CD4-positive, CD25-positive, alpha-beta regulatory T cell (primary cell): ENCODE measurements at regions not wholly inside any gene's neighbourhood (a gene's known extent, or its start where the extent isn't known, plus 50 kb on each side); places are given as distances from the start of the nearest gene placed in this dataset.
"Not testable (repeated sequence)": the region's sequence is repeated elsewhere in the genome, so short reads cannot be mapped to it uniquely, and the experiment has no call there.

Source experiments
- ATAC-seq, 2 donors: fragments of 150-1000 bp; cut with Tn5 transposase; one replicate each; pipeline ENCODE4 v1.10.0; 2021; ENCODE audit warnings: low read depth in 2 of 2, moderate number of reproducible peaks in 2 of 2, moderate library complexity in 1 of 2
- DNase-seq, 3 donors: peaks; one replicate each; pipeline versions ENCODE4 v3.0.0 to v3.0.0-alpha.2; 2012 to 2022; ENCODE audit warnings: mixed read lengths in 1 of 3
- H3K27ac ChIP-seq: one replicate; pipeline ENCODE4 v1.7.0; 2013; ENCODE audit warnings: mild to moderate bottlenecking, low read length; ENCODE audit not compliant: insufficient read depth, poor library complexity, severe bottlenecking
- H3K27me3 ChIP-seq: one replicate; pipeline ENCODE4 v1.7.0; 2013; ENCODE audit warnings: low read length; ENCODE audit not compliant: control insufficient read depth, insufficient read depth
- H3K36me3 ChIP-seq: one replicate; pipeline ENCODE4 v1.7.0; 2013; ENCODE audit warnings: mild to moderate bottlenecking, low read length, moderate library complexity; ENCODE audit not compliant: control insufficient read depth, insufficient read depth
- H3K4me1 ChIP-seq: 2 replicates; pipeline ENCODE4 v1.7.0; 2013; ENCODE audit warnings: mild to moderate bottlenecking, low read length; ENCODE audit not compliant: insufficient read depth, control insufficient read depth, poor library complexity, severe bottlenecking
- H3K4me3 ChIP-seq: one replicate; pipeline ENCODE4 v1.7.0; 2013; ENCODE audit warnings: low read depth, mild to moderate bottlenecking, low read length, moderate library complexity
- H3K9me3 ChIP-seq, 2 experiments: 1 replicate in 1 of 2; 2 replicates in 1 of 2; pipeline ENCODE4 v1.7.0; 2013; ENCODE audit warnings: low read length in 2 of 2, mild to moderate bottlenecking in 1 of 2, moderate library complexity in 1 of 2; ENCODE audit not compliant: control insufficient read depth in 2 of 2
- H3K27ac Mint-ChIP-seq, 3 donors: one replicate each; pipeline ENCODE4 v1.8.0; 2020 to 2022; ENCODE audit warnings: mild to moderate bottlenecking in 3 of 3, mixed read lengths in 3 of 3, moderate library complexity in 2 of 3
- H3K27me3 Mint-ChIP-seq: one replicate; pipeline ENCODE4 v1.8.0; 2022; ENCODE audit warnings: mild to moderate bottlenecking, mixed read lengths
- H3K36me3 Mint-ChIP-seq: one replicate; pipeline ENCODE4 v1.8.0; 2020; ENCODE audit warnings: mixed read lengths
- H3K4me1 Mint-ChIP-seq, 4 donors: one replicate each; pipeline ENCODE4 v1.8.0; 2020 to 2022; ENCODE audit warnings: mixed read lengths in 4 of 4, mild to moderate bottlenecking in 1 of 4
- H3K4me3 Mint-ChIP-seq, 4 donors: one replicate each; pipeline ENCODE4 v1.8.0; 2020 to 2022; ENCODE audit warnings: mild to moderate bottlenecking in 4 of 4, mixed read lengths in 4 of 4, moderate library complexity in 3 of 4
- H3K9me3 Mint-ChIP-seq, 7 donors: one replicate each; pipeline ENCODE4 v1.8.0; 2020 to 2022; ENCODE audit warnings: mixed read lengths in 7 of 7, mild to moderate bottlenecking in 3 of 7, moderate library complexity in 2 of 7

- H3K4me1 Mint-ChIP-seq = peaks cover 0 to 21% (median 9%) of the 10 kb centered on the region in 4 donors
- H3K27me3 Mint-ChIP-seq = peaks cover 10% of the 10 kb centered on the region
- ATAC-seq = no peak
- DNase-seq = no peak
- H3K4me3 ChIP-seq = no peak overlapping the region
- H3K36me3 Mint-ChIP-seq = no peaks in the 10 kb centered on the region
- H3K9me3 ChIP-seq = no peaks in the 10 kb centered on the region
- no peak overlapping the region for H3K27ac Mint-ChIP-seq
- H3K27ac ChIP-seq = no peak overlapping the region
- no peaks in the 10 kb centered on the region for H3K27me3 ChIP-seq
- peaks cover 11% of the 10 kb centered on the region for H3K4me1 ChIP-seq
- no peak overlapping the region for H3K4me3 Mint-ChIP-seq
- no peaks in the 10 kb centered on the region for H3K36me3 ChIP-seq
- H3K9me3 Mint-ChIP-seq = peaks cover 0 to 4% (median 0%) of the 10 kb centered on the region in 7 donors
Measured at GRCh38 chr6:5837323-5837722, 169.4 kb downstream of the NRN1 start.

GRCh38 chr6:5836597-5836996 is 170.1 kb downstream of the NRN1 start:
- H3K27me3 ChIP-seq, H3K27ac ChIP-seq, H3K9me3 ChIP-seq, DNase-seq, H3K4me3 Mint-ChIP-seq, H3K4me3 ChIP-seq, H3K9me3 Mint-ChIP-seq, ATAC-seq, H3K36me3 ChIP-seq, H3K36me3 Mint-ChIP-seq, H3K27ac Mint-ChIP-seq: not testable (repeated sequence)
- H3K4me1 ChIP-seq = peaks cover 18% of the 10 kb centered on the region
- H3K27me3 Mint-ChIP-seq = peaks cover 10% of the 10 kb centered on the region
- H3K4me1 Mint-ChIP-seq = peaks cover 0 to 28% (median 15%) of the 10 kb centered on the region in 4 donors

- Mint-ChIP-seq H3K9me3 (peaks cover 0 to 1% (median 0%) of the 10 kb centered on the region in 7 donors), H3K4me3 (no peak overlapping the region), H3K36me3 (no peaks in the 10 kb centered on the region), H3K27ac (peak overlapping the region in 2 of 3 donors; percentile 67 to 95), H3K4me1 (peaks cover 4 to 51% (median 27%) of the 10 kb centered on the region in 4 donors), H3K27me3 (peaks cover 5% of the 10 kb centered on the region)
- no peaks in the 10 kb centered on the region for H3K9me3 ChIP-seq
- H3K27me3 ChIP-seq = no peaks in the 10 kb centered on the region
- ATAC-seq (no peak), DNase-seq (no peak)
- peaks cover 31% of the 10 kb centered on the region for H3K4me1 ChIP-seq
- peak overlapping the region; percentile 61 for H3K27ac ChIP-seq
- H3K4me3 ChIP-seq = no peak overlapping the region
- H3K36me3 ChIP-seq = no peaks in the 10 kb centered on the region
Measured at GRCh38 chr6:5833120-5833519, 173.6 kb downstream of the NRN1 start.

- Mint-ChIP-seq H3K36me3 (no peaks in the 10 kb centered on the region), H3K9me3 (peaks cover 0 to 1% (median 0%) of the 10 kb centered on the region in 7 donors), H3K4me3 (peak overlapping the region in 3 of 4 donors; percentile 19 to 82 (median 47)), H3K4me1 (peaks cover 4 to 53% (median 29%) of the 10 kb centered on the region in 4 donors), H3K27ac (peak overlapping the region; percentile 67 to 95 (median 95)), H3K27me3 (peaks cover 4% of the 10 kb centered on the region)
- DNase-seq = peak in 1 of 3 donors; percentile 25
- Histone ChIP-seq H3K27ac (peak overlapping the region; percentile 61), H3K27me3 (no peaks in the 10 kb centered on the region), H3K9me3 (no peaks in the 10 kb centered on the region), H3K4me1 (peaks cover 31% of the 10 kb centered on the region), H3K4me3 (peak overlapping the region; percentile 10), H3K36me3 (no peaks in the 10 kb centered on the region)
- ATAC-seq = no peak
Measured at GRCh38 chr6:5832668-5833067, 174.1 kb downstream of the NRN1 start.

- peak overlapping the region; percentile 32 for H3K4me3 ChIP-seq
- not testable (repeated sequence) for H3K27me3 ChIP-seq, H3K9me3 Mint-ChIP-seq, H3K9me3 ChIP-seq, H3K36me3 ChIP-seq, H3K27me3 Mint-ChIP-seq, H3K36me3 Mint-ChIP-seq
- ATAC-seq (peak; percentile 87 to 88), DNase-seq (peak in 2 of 3 donors; percentile 58 to 92)
- H3K4me1 ChIP-seq = peaks cover 31% of the 10 kb centered on the region
- H3K4me1 Mint-ChIP-seq = peaks cover 4 to 58% (median 32%) of the 10 kb centered on the region in 4 donors
- H3K27ac ChIP-seq = peak overlapping the region; percentile 61
- H3K4me3 Mint-ChIP-seq = peak overlapping the region; percentile 47 to 82 (median 74)
- peak overlapping the region; percentile 84 to 95 (median 86) for H3K27ac Mint-ChIP-seq
Measured at GRCh38 chr6:5831219-5831862, 175.4 kb downstream of the NRN1 start.

GRCh38 chr6:5828296-5828695 is 178.4 kb downstream of the NRN1 start:
- Mint-ChIP-seq H3K9me3 (no peaks in the 10 kb centered on the region), H3K36me3 (no peaks in the 10 kb centered on the region), H3K27ac (peak overlapping the region in 1 of 3 donors; percentile 65), H3K4me1 (peaks cover 4 to 55% (median 30%) of the 10 kb centered on the region in 4 donors), H3K27me3 (no peaks in the 10 kb centered on the region), H3K4me3 (no peak overlapping the region)
- DNase-seq = no peak
- H3K9me3 ChIP-seq = no peaks in the 10 kb centered on the region
- no peaks in the 10 kb centered on the region for H3K36me3 ChIP-seq
- H3K4me1 ChIP-seq = peaks cover 30% of the 10 kb centered on the region
- ATAC-seq = no peak
- no peak overlapping the region for H3K4me3 ChIP-seq
- H3K27me3 ChIP-seq = no peaks in the 10 kb centered on the region
- no peak overlapping the region for H3K27ac ChIP-seq

GRCh38 chr6:5827056-5827904 is 179.4 kb downstream of the NRN1 start:
- H3K36me3 ChIP-seq = no peaks in the 10 kb centered on the region
- H3K4me1 ChIP-seq = peaks cover 20% of the 10 kb centered on the region
- no peaks in the 10 kb centered on the region for H3K9me3 ChIP-seq
- DNase-seq = no peak
- no peak for ATAC-seq
- Mint-ChIP-seq H3K27me3 (no peaks in the 10 kb centered on the region), H3K27ac (peak overlapping the region in 1 of 3 donors; percentile 63), H3K4me3 (peak overlapping the region in 1 of 4 donors; percentile 4), H3K36me3 (peaks cover 4% of the 10 kb centered on the region), H3K9me3 (no peaks in the 10 kb centered on the region), H3K4me1 (peaks cover 4 to 47% (median 24%) of the 10 kb centered on the region in 4 donors)
- no peaks in the 10 kb centered on the region for H3K27me3 ChIP-seq
- H3K27ac ChIP-seq = no peak overlapping the region
- H3K4me3 ChIP-seq = no peak overlapping the region
